ENCODE measurements at regions not wholly inside any gene's neighbourhood (a gene's known extent, or its start where the extent isn't known, plus 50 kb on each side); places are given as distances from the start of the nearest gene placed in this dataset.
A peak's percentile ranks its signal among the peaks of the same experiment; 100 is the strongest.

GRCh38 chrX:10288373-10288975, 131.7 kb downstream of the CLCN4 start:
- Histone ChIP-seq H3K36me3 (ENCODE audit: control insufficient read depth, insufficient read depth, low read length) (no peaks in the 10 kb centered on the region), H3K4me3 (replicated peaks in 1 of 4; ENCODE audit: control extremely low read depth in 1 of 4, insufficient read depth in 1 of 4, low read depth in 3 of 4, low read length in 4 of 4) (no peak overlapping the region), H3K9me3 (ENCODE audit: control insufficient read depth, insufficient read depth, low read depth, low read length) (no peaks in the 10 kb centered on the region), H4K20me1 (ENCODE audit: control insufficient read depth, extremely low read depth, insufficient read depth, low read length) (no peaks in the 10 kb centered on the region), H3K4me1 (ENCODE audit: control insufficient read depth, extremely low read depth, insufficient read depth, low read length) (no peaks in the 10 kb centered on the region), H3K27ac (ENCODE audit: insufficient read depth, low read length) (no peak overlapping the region), H3K79me2 (ENCODE audit: control insufficient read depth, insufficient read depth, low read length) (no peaks in the 10 kb centered on the region), H3K9ac (ENCODE audit: insufficient read depth, low read length) (no peak overlapping the region), H2AFZ (ENCODE audit: low read length) (no peak overlapping the region), H3K4me2 (ENCODE audit: extremely low read depth, insufficient read depth, low read length) (no peak overlapping the region), H3K27me3 (ENCODE audit: control insufficient read depth, insufficient read depth, low read length) (no peaks in the 10 kb centered on the region)
- TF ChIP-seq, protein P1, sequence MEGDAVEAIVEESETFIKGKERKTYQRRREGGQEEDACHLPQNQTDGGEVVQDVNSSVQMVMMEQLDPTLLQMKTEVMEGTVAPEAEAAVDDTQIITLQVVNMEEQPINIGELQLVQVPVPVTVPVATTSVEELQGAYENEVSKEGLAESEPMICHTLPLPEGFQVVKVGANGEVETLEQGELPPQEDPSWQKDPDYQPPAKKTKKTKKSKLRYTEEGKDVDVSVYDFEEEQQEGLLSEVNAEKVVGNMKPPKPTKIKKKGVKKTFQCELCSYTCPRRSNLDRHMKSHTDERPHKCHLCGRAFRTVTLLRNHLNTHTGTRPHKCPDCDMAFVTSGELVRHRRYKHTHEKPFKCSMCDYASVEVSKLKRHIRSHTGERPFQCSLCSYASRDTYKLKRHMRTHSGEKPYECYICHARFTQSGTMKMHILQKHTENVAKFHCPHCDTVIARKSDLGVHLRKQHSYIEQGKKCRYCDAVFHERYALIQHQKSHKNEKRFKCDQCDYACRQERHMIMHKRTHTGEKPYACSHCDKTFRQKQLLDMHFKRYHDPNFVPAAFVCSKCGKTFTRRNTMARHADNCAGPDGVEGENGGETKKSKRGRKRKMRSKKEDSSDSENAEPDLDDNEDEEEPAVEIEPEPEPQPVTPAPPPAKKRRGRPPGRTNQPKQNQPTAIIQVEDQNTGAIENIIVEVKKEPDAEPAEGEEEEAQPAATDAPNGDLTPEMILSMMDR (conservative IDR thresholded peaks at IDR 0.05 in 1 of 2, IDR thresholded peaks at IDR 0.05 in 1 of 2; ENCODE audit: low read depth in 1 of 2, low read length in 2 of 2), result no peak
- TF ChIP-seq EZH2 (IDR thresholded peaks at IDR 0.05; ENCODE audit: low read length, missing control alignments), result no peak
- DNase-seq (ENCODE audit: low read depth in 2 of 2), result peak; percentile 6 to 14

DNA sequence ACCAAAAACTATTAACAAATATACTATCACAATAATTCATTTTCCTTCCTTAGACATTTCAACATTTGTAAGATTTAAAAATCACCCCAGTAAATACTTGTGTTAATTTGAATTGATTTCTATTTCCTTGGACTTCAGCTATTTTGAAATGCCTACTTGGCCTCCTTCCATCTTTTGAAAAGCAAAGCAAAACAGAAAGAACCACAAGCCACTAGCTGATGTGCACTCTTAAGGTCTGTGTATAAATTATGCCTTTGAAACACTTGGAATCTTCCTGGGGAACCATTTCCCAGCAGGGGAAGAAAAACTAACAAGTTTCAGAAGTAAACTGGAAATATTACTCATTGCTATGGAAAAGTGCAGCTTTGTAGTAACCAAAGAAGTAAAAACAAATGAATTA, 139.8 kb downstream of the CLCN4 start:
- DNase-seq (ENCODE audit: low read depth in 2 of 2), result peak; percentile 68 to 91
- Histone ChIP-seq H3K36me3 (ENCODE audit: control insufficient read depth, insufficient read depth, low read length) (no peaks in the 10 kb centered on the region), H3K4me1 (ENCODE audit: control insufficient read depth, extremely low read depth, insufficient read depth, low read length) (no peaks in the 10 kb centered on the region)

DNA sequence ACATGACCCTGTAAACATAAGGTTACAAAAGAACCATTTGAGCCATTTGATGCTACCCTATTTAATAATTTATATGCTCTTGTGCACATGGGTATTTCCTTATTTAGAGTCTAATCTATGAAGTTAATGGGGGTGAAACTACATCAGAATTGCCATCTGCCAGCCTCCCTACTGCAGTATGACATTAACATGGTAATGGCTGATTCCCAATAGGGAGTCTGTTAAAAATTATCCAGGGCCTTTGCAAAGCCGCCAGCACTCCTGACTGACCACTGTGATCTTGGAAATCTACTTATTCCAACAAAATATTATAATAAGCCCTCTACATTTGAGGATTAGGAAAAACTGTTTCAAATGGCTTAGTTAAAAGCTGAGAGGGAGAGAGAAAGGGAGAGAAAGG, 153.7 kb downstream of the CLCN4 start:
- Histone ChIP-seq H3K36me3 (ENCODE audit: control insufficient read depth, insufficient read depth, low read length) (no peaks in the 10 kb centered on the region), H3K27ac (ENCODE audit: insufficient read depth, low read length) (no peak overlapping the region)

More for the DNA sequence above, 139.8 kb downstream of the CLCN4 start:
- H3K27ac ChIP-seq (ENCODE audit: insufficient read depth, low read length), result no peak overlapping the region
- H3K4me3 ChIP-seq (replicated peaks in 1 of 4; ENCODE audit: control extremely low read depth in 1 of 4, insufficient read depth in 1 of 4, low read depth in 3 of 4, low read length in 4 of 4), result no peak overlapping the region
- H4K20me1 ChIP-seq (ENCODE audit: control insufficient read depth, extremely low read depth, insufficient read depth, low read length), result no peaks in the 10 kb centered on the region
- H2AFZ ChIP-seq (ENCODE audit: low read length), result no peak overlapping the region
- no peaks in the 10 kb centered on the region for H3K27me3 ChIP-seq (ENCODE audit: control insufficient read depth, insufficient read depth, low read length)
- no peak for TF ChIP-seq EZH2 (IDR thresholded peaks at IDR 0.05; ENCODE audit: low read length, missing control alignments)
- TF ChIP-seq, protein P1 (conservative IDR thresholded peaks at IDR 0.05 in 1 of 2, IDR thresholded peaks at IDR 0.05 in 1 of 2; ENCODE audit: low read depth in 1 of 2, low read length in 2 of 2), result no peak
- H3K4me2 ChIP-seq (ENCODE audit: extremely low read depth, insufficient read depth, low read length), result no peak overlapping the region
- H3K9ac ChIP-seq (ENCODE audit: insufficient read depth, low read length), result no peak overlapping the region
- H3K79me2 ChIP-seq (ENCODE audit: control insufficient read depth, insufficient read depth, low read length), result no peaks in the 10 kb centered on the region
- no peaks in the 10 kb centered on the region for H3K9me3 ChIP-seq (ENCODE audit: control insufficient read depth, insufficient read depth, low read depth, low read length)

More for the DNA sequence above, 153.7 kb downstream of the CLCN4 start:
- H3K27me3 ChIP-seq (ENCODE audit: control insufficient read depth, insufficient read depth, low read length), result no peaks in the 10 kb centered on the region
- no peaks in the 10 kb centered on the region for H3K79me2 ChIP-seq (ENCODE audit: control insufficient read depth, insufficient read depth, low read length)
- no peaks in the 10 kb centered on the region for H4K20me1 ChIP-seq (ENCODE audit: control insufficient read depth, extremely low read depth, insufficient read depth, low read length)
- no peak for DNase-seq (ENCODE audit: low read depth in 2 of 2)
- no peak overlapping the region for H3K4me2 ChIP-seq (ENCODE audit: extremely low read depth, insufficient read depth, low read length)
- H2AFZ ChIP-seq (ENCODE audit: low read length), result no peak overlapping the region
- no peak overlapping the region for H3K4me3 ChIP-seq (replicated peaks in 1 of 4; ENCODE audit: control extremely low read depth in 1 of 4, insufficient read depth in 1 of 4, low read depth in 3 of 4, low read length in 4 of 4)
- no peak for TF ChIP-seq EZH2 (IDR thresholded peaks at IDR 0.05; ENCODE audit: low read length, missing control alignments)
- no peaks in the 10 kb centered on the region for H3K9me3 ChIP-seq (ENCODE audit: control insufficient read depth, insufficient read depth, low read depth, low read length)
- H3K4me1 ChIP-seq (ENCODE audit: control insufficient read depth, extremely low read depth, insufficient read depth, low read length), result no peaks in the 10 kb centered on the region
- H3K9ac ChIP-seq (ENCODE audit: insufficient read depth, low read length), result no peak overlapping the region
